Activated CD4-positive, alpha-beta T cell treated with anti-CD3 and anti-CD28 coated beads, Interleukin-2, amount 50 U/mL, for 16 hours (primary cell): ENCODE measurements at regions not wholly inside any gene's neighbourhood (a gene's known extent, or its start where the extent isn't known, plus 50 kb on each side); places are given as distances from the start of the nearest gene placed in this dataset.
"Not testable (repeated sequence)": the region's sequence is repeated elsewhere in the genome, so short reads cannot be mapped to it uniquely, and the experiment has no call there.

Source experiments
- DNase-seq: peaks from one replicate; pipeline ENCODE4 v3.0.0-alpha.2; 2020

DNA sequence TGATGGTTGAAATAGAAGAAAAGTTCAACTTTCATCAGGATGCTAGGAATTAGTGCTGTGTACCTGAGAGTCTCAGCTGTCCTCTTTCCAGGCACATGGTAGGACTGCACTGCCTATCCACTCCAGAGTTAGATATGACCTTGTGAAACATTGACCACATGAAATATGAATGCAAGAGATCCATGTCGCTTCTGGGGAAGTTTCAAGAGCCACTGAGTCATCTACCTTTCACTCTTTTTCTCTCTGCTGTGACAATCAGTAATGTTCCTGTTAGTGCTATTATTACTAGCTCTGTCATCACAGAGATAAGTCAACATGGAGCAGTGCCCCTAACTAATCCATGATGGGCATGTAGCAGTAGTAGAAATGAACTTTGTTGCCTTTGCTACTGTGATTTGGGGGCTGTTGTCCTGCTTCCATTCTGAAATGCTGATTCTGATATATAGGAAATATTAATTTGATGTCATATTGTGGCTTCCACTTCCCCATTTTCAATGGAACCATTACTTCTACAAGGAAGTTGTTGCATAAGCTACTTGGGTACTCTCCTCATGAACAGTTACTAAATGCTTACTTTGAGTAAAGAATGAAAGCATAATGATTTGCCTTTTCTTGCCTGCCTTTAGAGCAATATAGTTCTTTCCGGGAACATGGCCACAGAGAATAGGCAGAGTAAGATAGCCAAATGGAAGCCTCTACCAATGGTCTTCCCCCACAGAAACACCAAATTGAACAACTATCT, 192.8 kb upstream of the ZNF521 start:
- DNase-seq: no peak

DNA sequence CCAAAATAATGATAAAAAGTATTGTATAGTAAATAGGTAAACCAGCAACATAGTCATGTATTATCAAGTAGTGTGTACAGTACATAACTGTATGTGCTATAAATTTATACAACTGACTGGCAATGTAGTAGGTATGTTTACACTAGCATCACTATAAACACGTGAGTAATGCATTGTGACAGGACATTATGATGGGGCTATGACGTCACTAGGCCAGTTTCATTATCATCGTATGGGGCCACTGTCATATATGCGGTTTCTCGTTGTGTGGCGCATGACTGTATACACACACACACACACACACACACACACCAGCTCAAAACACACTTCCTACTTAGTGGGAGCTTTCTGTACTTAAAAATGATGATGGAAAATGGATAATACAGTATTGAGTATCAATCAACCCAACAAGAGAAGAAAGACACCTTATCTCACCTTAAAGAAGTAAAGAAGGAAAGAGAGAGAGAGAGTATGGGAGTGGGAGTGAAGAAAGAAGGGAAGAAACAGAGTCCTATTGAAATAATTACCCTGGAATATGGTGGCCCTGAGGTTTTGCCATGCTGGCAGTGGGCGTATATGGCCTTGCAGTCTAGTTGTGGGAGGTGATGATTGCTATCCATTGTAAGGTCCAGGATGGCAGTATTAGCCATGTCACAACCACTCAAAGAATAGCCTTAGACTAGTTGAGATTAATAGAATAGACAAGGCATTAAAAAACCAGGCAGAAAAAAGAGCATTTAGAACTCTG, 186.4 kb upstream of the ZNF521 start:
- DNase-seq: no peak

DNA sequence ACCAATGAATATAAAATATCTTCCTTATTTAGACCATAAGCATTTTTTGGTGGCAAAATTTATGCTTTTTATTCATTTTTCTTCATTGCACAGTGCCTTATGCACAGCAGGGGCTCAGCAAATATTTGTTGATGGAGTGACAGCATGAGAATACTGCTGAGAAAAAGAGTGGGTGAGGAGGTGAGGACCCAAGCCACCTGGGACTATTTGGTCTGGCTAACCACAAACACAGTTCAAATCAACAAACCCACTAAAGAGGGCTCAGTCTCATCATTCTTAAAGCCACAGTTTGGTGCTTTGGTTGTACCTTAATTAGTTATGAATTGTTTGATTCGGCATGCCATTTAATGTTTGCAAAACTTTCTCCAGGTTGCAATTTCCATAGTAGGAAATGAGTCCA, 183.5 kb upstream of the ZNF521 start:
- no peak for DNase-seq

DNA sequence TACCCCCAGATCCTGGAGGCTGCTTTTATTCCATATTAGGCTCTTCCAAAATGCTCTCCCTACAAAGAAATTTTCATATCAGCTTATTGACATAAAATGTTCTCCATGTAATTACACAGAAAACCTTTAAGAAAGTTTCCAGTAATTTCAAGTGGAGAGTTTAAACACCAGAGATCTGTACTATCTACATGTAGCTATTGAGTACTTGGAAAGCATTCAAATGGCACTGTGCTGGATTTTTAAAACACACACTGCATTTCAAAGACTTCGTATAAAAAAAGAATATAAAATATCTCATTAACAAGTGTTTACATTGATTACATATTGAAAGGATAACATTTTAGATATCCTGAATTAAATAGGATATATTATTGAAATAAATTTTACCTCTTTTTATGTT, 182.4 kb upstream of the ZNF521 start:
- no peak for DNase-seq

DNA sequence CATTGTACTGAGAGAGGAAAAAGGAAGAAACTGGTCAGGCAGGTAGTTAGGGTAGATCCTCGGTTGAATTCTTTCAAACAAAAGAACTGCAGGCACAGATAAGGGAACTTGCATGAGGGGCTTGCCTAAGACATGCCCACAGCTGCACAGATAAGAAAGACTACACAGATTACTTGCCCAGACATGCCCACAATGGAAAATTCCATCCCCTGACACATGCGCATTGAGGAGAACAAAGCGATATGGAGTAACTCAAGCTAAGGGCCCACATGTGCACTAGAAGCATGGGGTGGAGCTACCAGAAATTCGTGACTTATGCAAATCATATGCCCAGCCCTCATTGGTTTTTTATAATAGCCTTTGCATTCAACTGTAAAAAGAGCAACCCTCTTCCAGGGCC, 181.3 kb upstream of the ZNF521 start:
- no peak for DNase-seq

DNA sequence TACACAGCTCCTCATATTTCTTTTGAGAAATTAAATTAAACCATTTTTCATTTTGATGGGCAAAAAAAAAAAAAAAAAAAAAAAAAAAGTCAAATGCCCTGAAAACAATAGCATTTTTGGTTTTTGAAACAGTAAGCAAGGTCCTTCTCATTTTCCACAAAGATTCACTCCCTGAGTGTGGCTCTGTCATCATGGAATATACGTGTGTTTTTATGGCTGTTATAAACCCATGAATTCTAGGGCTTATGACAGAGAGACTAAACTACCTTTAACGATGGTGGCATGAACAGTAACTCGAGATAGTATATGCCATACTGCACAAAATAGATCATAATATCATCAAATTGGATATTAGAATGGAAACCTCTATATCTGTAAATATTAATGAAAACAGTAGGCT, 179.2 kb upstream of the ZNF521 start:
- no peak for DNase-seq

DNA sequence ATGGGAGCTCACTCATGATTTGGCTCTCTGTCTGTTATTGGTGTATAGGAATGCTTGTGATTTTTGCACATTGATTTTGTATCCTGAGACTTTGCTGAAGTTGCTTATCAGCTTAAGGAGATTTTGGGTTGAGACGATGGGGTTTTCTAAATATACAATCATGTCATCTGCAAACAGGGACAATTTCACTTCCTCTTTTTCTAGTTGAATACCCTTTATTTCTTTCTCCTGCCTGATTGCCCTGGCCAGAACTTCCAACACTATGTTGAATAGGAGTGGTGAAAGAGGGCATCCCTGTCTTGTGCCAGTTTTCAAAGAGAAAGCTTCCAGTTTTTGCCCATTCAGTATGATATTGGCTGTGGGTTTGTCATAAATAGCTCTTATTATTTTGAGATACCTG, 173.8 kb upstream of the ZNF521 start:
- not testable (repeated sequence) for DNase-seq

DNA sequence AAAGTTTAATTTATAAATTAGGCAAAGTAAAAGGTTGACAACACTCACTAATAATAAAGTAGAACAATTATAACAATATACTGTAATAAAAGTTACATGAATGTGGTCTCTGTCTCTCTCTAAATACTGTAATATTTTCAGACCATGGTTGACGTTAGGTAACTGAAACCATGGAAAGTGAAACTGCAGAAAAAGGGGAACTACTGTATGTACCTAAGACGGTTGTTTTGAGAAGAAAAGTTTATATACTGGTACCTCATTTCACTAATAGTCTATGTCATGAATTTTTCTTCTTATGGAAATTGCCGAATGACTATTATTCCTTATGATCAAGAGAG, 166.7 kb upstream of the ZNF521 start:
- DNase-seq: no peak

DNA sequence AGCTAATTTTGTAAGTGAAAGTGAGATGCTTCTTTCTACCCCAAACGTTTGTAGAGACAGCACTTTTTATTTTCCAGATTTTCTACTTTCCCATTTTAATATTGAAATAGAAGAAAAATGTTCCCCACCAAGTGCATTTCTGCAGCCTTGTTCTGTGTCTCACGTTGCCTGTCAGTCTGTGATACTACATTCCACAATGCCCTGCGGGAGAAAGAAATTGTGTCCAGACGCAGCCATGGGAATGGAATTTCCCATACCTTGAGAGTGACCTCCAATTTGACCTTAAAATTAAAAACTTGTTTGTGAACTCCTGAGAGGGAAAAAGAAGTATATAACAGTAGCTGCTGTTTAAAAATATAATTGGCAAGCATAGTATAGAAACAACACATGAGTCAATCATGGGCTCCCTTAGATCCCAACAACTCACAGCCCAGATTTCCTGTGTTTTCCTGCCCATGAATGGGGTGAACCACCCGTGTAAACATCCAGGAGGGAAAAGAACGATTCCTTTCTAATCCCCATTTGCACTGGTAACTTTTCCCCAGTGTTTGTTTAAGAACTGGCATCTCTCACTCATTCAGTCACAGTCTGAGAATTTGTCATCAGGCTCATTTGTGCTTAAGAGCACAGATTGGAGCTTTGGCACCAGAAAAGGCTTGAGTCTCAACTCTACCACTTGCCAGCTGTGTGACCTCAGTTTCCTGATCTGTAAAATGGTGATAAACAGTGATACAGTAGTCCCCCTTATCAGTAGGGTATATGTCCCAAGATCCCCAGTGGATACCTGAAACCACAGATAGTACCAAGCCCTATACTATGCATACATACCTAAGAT, 166.1 kb upstream of the ZNF521 start:
- no peak for DNase-seq

DNA sequence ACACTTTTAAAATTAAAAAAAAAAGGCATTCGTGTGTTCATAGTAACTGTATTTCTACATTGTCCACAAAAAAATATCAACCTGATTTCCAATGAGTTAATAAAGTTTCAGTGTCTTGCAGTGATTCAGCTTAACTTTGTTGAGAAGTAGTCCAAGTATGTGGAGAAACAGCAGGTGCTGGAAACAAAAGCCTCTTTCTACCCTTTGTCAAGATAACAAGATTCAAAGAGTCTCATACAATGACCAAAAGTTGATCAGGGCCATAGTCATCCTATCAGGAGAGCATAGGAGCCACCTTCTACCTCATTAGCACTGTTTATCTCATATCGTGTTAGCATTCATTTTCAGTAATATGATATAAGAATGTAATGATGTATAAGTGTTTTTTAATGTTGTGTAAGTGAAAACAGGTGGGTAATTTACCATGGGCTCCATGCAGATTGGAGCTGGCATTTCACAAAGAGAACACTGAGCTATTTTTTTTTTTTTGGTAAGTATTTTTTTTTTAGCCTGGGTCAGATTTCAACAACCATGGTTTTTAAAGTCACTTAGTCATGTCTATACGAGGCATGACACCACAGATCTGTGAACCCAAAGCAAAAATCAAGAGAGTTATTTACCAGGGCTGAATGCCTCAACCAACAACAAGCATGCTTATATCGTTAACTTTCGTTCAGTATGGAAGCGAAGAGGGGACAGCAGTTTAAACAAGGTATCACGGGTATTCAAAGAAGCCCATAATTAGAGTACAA, 165.0 kb upstream of the ZNF521 start:
- no peak for DNase-seq

DNA sequence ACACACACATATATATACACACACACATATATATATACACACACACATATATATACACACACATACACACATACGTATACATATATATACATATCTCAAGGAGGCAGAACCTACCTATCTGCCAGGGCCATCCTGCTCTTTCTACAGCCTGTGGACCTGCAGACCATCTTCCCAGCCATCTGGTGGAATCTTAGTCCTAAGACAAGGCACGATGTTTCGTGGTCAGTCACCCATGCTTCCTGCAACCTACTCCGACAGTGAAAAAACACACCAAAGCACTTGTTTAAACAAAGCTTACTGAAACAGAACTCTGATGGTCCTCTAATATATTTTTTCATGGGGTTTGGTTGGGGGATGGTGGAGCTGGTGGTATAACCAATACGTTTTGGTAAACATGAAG, 164.2 kb upstream of the ZNF521 start:
- DNase-seq: no peak

DNA sequence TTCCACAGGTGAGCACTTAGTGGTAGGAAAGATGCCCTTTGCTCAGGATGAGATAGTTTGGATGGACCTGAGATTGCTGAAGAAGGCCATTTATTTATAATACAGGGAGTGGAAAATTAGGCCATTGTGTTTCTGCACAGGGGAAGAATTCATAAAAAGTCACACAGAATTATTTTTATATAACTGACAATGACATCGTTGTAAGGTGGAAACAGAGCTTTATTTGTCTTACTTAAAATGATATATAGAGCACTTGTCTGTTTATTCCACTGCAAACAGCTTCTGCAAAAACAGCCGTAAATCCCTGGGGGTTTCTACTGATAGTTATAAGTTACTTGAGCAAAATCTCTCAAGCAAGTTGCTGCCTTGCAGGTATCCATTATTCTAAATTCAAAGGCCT, 158.1 kb upstream of the ZNF521 start:
- no peak for DNase-seq

DNA sequence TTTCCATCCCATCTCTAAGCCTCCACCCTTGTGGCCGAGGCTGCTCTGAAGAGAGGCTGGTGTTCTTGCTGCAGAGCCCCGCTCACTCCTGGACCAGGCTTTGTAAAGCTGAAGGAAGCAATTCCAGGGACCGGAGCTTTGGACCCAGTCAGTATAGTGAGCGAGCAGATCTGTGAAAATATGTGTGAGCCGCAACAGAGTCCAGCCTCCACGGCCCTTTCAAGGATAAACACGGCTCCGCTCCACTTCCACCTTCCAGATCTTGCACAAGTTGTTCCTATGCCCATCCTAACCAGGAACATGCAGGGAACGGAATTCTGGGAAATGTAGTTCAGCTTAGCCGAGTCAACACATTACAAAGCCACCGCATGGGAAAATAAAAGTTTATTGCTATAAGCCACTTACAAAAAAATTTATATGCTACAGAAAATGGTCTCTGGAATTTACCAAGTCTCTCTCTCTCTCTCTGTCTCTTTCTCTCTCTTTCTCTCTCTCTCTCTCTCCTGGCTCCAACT, 151.7 kb upstream of the ZNF521 start:
- no peak for DNase-seq

DNA sequence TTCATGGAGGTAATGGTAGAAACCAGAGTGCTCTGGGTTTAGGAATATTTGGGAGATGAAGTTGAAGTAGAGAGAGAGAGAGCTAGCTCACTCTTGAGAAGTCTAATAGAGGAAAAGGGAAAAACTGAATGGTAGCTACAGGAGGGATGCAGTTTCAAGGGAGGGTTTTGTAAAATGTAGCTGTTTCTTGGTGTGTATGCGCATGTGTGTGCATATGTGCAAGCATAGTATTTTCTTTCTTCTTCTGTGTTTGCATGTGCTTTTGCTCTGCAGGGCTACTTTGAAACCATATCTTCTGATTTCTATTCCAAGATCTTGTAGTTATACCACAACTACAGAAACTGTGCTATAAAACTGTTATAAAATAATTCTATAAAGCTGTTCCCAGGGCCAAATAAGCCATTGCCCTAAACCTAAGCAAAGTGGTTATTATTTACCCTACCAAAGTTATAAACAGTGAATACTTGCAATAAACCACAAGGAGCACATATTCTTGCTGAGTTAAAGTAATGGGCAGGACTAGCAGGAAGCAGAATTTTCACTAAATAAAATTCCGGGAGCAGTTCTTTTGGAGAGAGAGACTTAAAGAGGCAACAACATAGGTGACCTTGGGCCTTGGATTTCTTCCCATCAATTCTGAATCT, 145.3 kb upstream of the ZNF521 start:
- no peak for DNase-seq

DNA sequence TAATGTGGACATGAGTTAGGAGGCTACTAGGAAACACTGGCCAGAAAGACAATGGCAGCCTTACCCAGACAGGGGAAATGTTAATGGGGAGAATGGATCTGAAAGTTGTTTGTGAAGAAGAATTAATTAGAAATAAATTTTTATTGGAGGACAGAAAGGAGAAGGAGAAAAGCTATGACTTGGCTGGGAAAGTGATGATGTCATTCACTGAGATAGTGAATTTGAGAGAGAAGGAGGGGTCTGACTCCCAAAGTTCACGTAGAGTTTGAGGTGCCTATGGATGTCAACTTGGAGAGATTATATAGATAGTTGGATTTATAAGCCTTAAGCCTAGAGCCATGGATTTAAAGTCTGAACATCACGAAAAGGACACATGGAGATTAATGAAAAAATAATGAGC, 144.6 kb upstream of the ZNF521 start:
- no peak for DNase-seq

DNA sequence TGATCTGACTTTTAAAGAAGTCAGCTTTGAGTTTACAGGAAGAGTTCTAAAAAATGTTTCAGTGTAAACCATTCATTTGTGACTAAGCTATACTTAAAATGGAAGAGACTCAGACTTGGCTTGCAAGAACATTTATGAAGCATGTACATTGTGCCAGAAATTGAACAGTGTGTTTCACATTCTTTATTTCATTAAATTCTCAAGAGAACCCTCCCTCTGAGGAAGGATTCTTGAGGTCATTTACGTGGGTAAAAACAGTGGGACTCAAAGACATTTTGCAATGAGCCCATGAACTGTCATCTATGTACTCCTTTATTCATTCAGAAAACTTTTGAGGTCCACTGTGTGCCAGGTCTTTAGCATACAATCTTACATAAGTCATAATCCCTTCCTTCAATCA, 143.6 kb upstream of the ZNF521 start:
- no peak for DNase-seq

DNA sequence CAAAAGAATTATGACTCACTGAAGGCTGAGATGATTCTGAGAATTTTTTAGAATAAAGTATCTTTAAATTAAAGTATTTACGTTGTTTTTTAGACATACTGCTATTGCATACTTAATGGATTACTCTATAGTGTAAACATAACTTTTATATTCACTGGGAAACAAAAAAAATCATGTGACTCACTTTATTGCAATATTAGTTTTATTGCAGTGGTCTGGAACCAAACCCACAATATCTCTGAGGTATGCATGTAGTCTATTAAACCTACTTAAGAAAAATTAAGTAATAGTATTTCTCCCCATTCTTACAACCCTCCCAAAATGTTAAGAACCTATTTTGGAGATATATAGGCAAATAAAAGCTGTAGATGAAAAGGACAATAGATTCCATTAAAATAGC, 142.9 kb upstream of the ZNF521 start:
- DNase-seq: no peak

DNA sequence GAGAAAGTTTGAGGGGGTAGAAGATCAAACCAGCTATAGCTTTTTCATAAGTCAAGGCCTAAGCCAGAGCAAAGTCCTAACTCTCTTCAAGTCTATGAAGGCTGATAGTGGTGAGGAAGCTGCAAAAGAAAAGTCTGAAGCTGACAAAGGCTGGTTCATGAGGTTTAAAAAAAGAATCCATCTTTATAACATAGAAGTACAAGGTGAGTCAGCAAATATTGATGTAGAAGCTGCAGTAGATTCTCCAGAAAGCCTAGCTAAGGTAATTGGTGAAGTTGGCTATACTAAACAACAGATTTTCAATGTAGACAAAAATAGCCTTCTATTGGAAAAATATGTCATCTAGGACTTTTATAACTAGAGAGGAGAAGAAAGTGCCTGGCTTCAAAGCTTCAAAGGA, 141.4 kb upstream of the ZNF521 start:
- no peak for DNase-seq

DNA sequence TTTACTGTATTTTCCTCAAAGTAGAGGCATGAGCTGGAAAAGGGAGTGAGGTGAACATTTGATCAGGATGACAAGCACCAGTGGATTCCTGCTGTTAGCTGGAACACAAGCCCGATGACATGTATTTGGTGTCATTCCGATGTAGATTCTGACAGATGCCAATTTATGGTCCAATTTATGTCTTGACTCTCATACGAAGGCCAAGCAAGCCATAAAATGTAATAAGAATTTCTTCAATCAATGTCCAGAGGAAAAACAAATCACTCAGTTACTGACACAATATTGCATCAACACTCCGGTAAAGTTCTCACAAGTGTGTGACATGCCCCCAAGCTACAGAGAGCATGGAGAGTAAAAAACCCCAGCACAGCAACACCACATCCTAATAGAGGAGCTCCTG, 138.3 kb upstream of the ZNF521 start:
- DNase-seq: no peak

DNA sequence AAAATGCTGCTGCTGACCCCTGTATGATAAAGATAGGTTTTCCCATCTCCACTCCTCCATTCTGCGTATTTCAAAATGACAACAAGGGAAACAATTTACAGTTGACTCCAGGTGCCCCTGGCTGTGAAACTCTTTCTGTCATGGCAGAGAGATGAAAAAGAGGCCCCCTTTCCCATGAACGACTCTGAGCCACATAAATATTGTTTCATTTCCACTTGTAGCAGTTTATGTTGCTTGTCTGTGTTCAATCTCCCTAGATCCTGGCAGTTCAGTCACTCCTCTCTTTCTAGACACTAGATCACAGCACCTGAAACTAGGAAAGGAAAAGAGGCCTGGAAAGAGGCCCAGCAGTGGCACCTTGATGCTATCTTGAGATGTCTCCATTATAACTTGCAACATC, 121.0 kb upstream of the ZNF521 start:
- no peak for DNase-seq

DNA sequence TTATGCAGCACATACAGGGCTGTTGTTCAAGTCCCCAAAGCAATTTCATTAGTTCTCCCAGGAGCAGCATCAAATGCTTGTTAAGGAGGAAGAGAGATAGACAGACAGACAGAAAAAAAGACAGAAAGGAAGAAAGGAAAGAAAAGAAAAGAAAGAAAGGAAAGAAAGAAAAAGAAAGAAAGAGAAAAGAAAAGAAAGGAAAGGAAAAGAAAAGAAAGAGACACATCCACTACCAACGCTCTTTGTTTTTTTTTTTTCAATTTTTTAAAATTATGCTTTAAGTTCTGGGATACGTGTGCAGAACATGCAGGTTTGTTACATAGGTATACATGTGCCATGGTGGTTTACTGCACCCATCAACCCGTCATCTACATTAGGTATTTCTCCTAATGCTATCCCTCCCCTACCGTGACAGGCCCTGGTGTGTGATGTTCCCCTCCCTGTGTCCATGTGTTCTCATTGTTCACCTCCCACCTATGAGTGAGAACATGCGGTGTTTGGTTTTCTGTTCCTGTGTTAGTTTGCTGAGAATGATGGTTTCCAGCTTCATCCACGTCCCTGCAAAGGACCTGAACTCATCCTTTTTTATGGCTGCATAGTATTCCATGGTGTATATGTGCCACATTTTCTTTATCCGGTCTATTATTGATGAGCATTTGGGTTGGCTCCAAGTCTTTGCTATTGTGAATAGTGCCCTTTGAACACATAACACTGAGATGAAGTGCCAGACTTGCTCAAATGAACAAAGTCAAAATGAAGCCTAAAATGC, 119.0 kb upstream of the ZNF521 start:
- DNase-seq: not testable (repeated sequence)

DNA sequence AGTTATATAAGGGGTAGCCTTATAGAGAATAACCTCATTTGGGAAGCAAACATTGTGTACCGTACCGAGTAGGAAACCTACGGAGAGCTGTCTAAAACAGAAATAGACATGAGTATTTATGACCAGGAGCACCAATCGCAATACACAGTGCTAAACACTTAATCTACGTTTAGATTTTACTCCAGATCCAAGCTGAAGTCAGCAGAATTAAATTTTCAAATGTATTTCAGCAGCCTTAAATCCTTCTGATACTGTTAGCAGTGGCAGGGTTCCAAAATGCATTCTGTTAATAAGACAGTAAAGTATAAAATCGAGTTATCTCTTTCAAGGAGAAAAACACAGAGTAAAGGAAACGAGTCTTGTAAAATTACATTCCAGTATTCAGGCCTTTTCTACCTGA, 118.1 kb upstream of the ZNF521 start:
- DNase-seq: no peak
